CD4-positive, alpha-beta T cell (primary cell): ENCODE measurements at regions not wholly inside any gene's neighbourhood (a gene's known extent, or its start where the extent isn't known, plus 50 kb on each side); places are given as distances from the start of the nearest gene placed in this dataset.

ENCODE experiments used
- ATAC-seq: fragments of 200-7000 bp; cut with Tn5 transposase; one replicate; pipeline ENCODE4 v1.10.0; 2022; ENCODE audit warnings: mild to moderate bottlenecking; ENCODE audit not compliant: poor library complexity
- CTCF ChIA-PET: fragments of 350-600 bp; sonication (Branson Sonifier 250); formaldehyde crosslinking; loops from one replicate; lab custom pipeline; 2021; ENCODE audit warnings: antibody characterized with exemption, inconsistent platforms; lab: Charles Lee
- POLR2A ChIA-PET: fragments of 350-600 bp; sonication (Branson Sonifier 250); formaldehyde crosslinking; loops from one replicate; lab custom pipeline; 2021; ENCODE audit warnings: antibody characterized with exemption, inconsistent platforms; lab: Charles Lee
- DNase-seq, 14 experiments: peaks; one replicate each; pipeline ENCODE4 v3.0.0-alpha.2; 2013 to 2020; ENCODE audit warnings: mixed read lengths in 2 of 14
- H3K27ac ChIP-seq, 2 donors: one replicate each; pipeline versions ENCODE4 v1.5.1 to v1.7.0; 2013; ENCODE audit warnings: low read length in 2 of 2, low read depth in 1 of 2, mild to moderate bottlenecking in 1 of 2
- H3K27me3 ChIP-seq, 2 experiments: 1 replicate in 1 of 2; 2 replicates in 1 of 2; pipeline versions ENCODE4 v1.6.1 to v1.7.0; 2013; ENCODE audit warnings: low read length in 2 of 2, control low read depth in 1 of 2, mild to moderate bottlenecking in 1 of 2, moderate library complexity in 1 of 2; ENCODE audit not compliant: insufficient read depth in 2 of 2, control insufficient read depth in 1 of 2
- H3K36me3 ChIP-seq: one replicate; pipeline ENCODE4 v1.6.1; 2013; ENCODE audit warnings: low read length, control low read depth; ENCODE audit not compliant: insufficient read depth
- H3K4me1 ChIP-seq: one replicate; pipeline ENCODE4 v1.6.1; 2013; ENCODE audit warnings: low read length, control low read depth; ENCODE audit not compliant: insufficient read depth
- H3K4me3 ChIP-seq: one replicate; pipeline ENCODE4 v1.5.1; 2013; ENCODE audit warnings: mild to moderate bottlenecking, low read length, moderate library complexity
- H3K9me3 ChIP-seq, 2 experiments: 1 replicate in 1 of 2; 2 replicates in 1 of 2; pipeline versions ENCODE4 v1.6.1 to v1.7.0; 2013; ENCODE audit warnings: low read length in 2 of 2, mild to moderate bottlenecking in 2 of 2, control low read depth in 1 of 2, moderate library complexity in 1 of 2; ENCODE audit not compliant: control insufficient read depth in 1 of 2, insufficient read depth in 1 of 2
- H3K27ac Mint-ChIP-seq: one replicate; pipeline ENCODE4 v1.8.0; 2020; ENCODE audit warnings: mixed read lengths
- H3K27me3 Mint-ChIP-seq: one replicate; pipeline ENCODE4 v1.8.0; 2021; ENCODE audit warnings: mixed read lengths
- H3K36me3 Mint-ChIP-seq: one replicate; pipeline ENCODE4 v1.8.0; 2021; ENCODE audit warnings: low read depth, mixed read lengths
- H3K4me1 Mint-ChIP-seq: one replicate; pipeline ENCODE4 v1.8.0; 2021; ENCODE audit warnings: low read depth, mixed read lengths
- H3K4me3 Mint-ChIP-seq: one replicate; pipeline ENCODE4 v1.8.0; 2020; ENCODE audit warnings: mild to moderate bottlenecking, mixed read lengths
- H3K9me3 Mint-ChIP-seq: one replicate; pipeline ENCODE4 v1.8.0; 2020; ENCODE audit warnings: mixed read lengths
- CTCF ChIP-seq: fragments of 200-600 bp; IDR thresholded peaks from one replicate; pipeline ENCODE4 v1.8.0; 2022; ENCODE audit warnings: antibody characterized with exemption, mild to moderate bottlenecking
- intact Hi-C, 2 experiments: fragments of 100-400 bp; cut with DNase I in 1 of 2; cut with micrococcal nuclease in 1 of 2; formaldehyde crosslinking; loops; one replicate each; pipeline versions ENCODE4 v1.15.1 to v1.9.0; 2023 to 2025; cut with DNase I, micrococcal nuclease

- POLR2A ChIA-PET = no interaction called here
- no peaks in the 10 kb centered on the region for H3K9me3 ChIP-seq
- TF ChIP-seq CTCF = no peak
- H3K36me3 ChIP-seq = no peaks in the 10 kb centered on the region
- H3K27me3 ChIP-seq = peaks cover 0 to 3% of the 10 kb centered on the region in 2 experiments
- CTCF ChIA-PET = no interaction called here
- H3K4me1 ChIP-seq = no peaks in the 10 kb centered on the region
- Mint-ChIP-seq H3K9me3 (no peaks in the 10 kb centered on the region), H3K4me1 (no peaks in the 10 kb centered on the region), H3K4me3 (no peak overlapping the region), H3K27ac (no peak overlapping the region), H3K36me3 (no peaks in the 10 kb centered on the region), H3K27me3 (peaks cover 6% of the 10 kb centered on the region)
- no peak for DNase-seq
- H3K4me3 ChIP-seq = no peak overlapping the region
- no peak overlapping the region for H3K27ac ChIP-seq
- ATAC-seq = no peak
- intact Hi-C loops = no loop called here
Observed at GRCh38 chr2:48026865-48027264, 120.6 kb upstream of the FBXO11 start.

- ChIA-PET CTCF (no interaction called here), POLR2A (no interaction called here)
- H3K4me1 ChIP-seq = no peaks in the 10 kb centered on the region
- ATAC-seq (no peak), DNase-seq (no peak)
- Mint-ChIP-seq H3K4me3 (no peak overlapping the region), H3K4me1 (no peaks in the 10 kb centered on the region), H3K27me3 (no peaks in the 10 kb centered on the region), H3K36me3 (no peaks in the 10 kb centered on the region), H3K27ac (no peak overlapping the region), H3K9me3 (peaks cover 2% of the 10 kb centered on the region)
- no peak overlapping the region for H3K27ac ChIP-seq
- no peak for TF ChIP-seq CTCF
- intact Hi-C loops = no loop called here
- no peaks in the 10 kb centered on the region for H3K36me3 ChIP-seq
- no peak overlapping the region for H3K4me3 ChIP-seq
- H3K9me3 ChIP-seq = peaks cover 0 to 6% of the 10 kb centered on the region in 2 experiments
- H3K27me3 ChIP-seq = no peaks in the 10 kb centered on the region
Observed at GRCh38 chr2:48032765-48033164, 126.5 kb upstream of the FBXO11 start.

DNA sequence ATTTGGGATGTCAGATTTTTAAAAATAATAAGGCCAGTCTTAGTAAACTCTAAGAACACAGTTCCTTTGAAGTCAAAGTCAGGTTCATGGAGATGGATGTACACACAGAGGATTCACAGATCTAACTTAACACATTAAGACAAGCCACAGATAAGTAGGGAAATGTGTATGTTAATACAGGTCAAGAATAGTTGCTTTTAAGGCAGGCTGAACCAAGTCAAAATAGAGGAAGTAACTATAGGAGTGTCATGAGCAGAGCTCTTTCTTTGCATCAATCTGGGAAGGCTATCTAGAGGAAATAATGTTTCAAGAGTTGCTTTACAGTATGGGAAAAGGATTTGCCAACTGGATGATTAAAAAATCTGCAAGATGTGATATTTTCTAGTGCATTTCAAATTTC, 128.0 kb upstream of the FBXO11 start:
- CTCF ChIA-PET = no interaction called here
- no peak for TF ChIP-seq CTCF
- POLR2A ChIA-PET = no interaction called here

More for the DNA sequence above, 128.0 kb upstream of the FBXO11 start:
- H3K9me3 ChIP-seq = peaks cover 5 to 6% of the 10 kb centered on the region in 2 experiments
- H3K36me3 ChIP-seq = no peaks in the 10 kb centered on the region
- ATAC-seq (no peak), DNase-seq (no peak)
- no peaks in the 10 kb centered on the region for H3K27me3 Mint-ChIP-seq
- peaks cover 2% of the 10 kb centered on the region for H3K9me3 Mint-ChIP-seq
- no peaks in the 10 kb centered on the region for H3K36me3 Mint-ChIP-seq
- no peak overlapping the region for H3K4me3 ChIP-seq
- no peaks in the 10 kb centered on the region for H3K4me1 ChIP-seq
- H3K27me3 ChIP-seq = no peaks in the 10 kb centered on the region
- H3K4me1 Mint-ChIP-seq = no peaks in the 10 kb centered on the region
- intact Hi-C loops = no loop called here
- H3K4me3 Mint-ChIP-seq = no peak overlapping the region
- H3K27ac Mint-ChIP-seq = no peak overlapping the region
- no peak overlapping the region for H3K27ac ChIP-seq
